CD14-positive monocyte (primary cell): ENCODE measurements at regions not wholly inside any gene's neighbourhood (a gene's known extent, or its start where the extent isn't known, plus 50 kb on each side); places are given as distances from the start of the nearest gene placed in this dataset.

Experiments
- DNase-seq, 3 donors: peaks; one replicate each; pipeline ENCODE4 v3.0.0-alpha.2; 2011 to 2022
- H2AFZ ChIP-seq: 2 replicates; pipeline ENCODE4 v1.6.0; 2012; ENCODE audit warnings: mild to moderate bottlenecking, low read depth, low read length, inconsistent platforms; ENCODE audit not compliant: insufficient read depth, poor library complexity, severe bottlenecking
- H3K27ac ChIP-seq, 2 donors: 1 replicate in 1 of 2; 2 replicates in 1 of 2; pipeline ENCODE4 v1.5.1; 2012 to 2013; ENCODE audit warnings: low read length in 2 of 2, control low read depth in 1 of 2, inconsistent platforms in 1 of 2, low read depth in 1 of 2, mild to moderate bottlenecking in 1 of 2
- H3K27me3 ChIP-seq, 2 donors: one replicate each; pipeline versions ENCODE4 v1.6.0 to v1.6.1; 2011 to 2013; ENCODE audit warnings: low read length in 2 of 2; ENCODE audit not compliant: control insufficient read depth in 2 of 2, insufficient read depth in 2 of 2
- H3K36me3 ChIP-seq, 2 donors: replicated peaks in 1 of 2; 1 replicate in 1 of 2; 2 replicates in 1 of 2; pipeline versions ENCODE4 v1.5.1 to v1.6.1; 2012 to 2013; ENCODE audit warnings: low read length in 2 of 2, control low read depth in 1 of 2, inconsistent platforms in 1 of 2, mild to moderate bottlenecking in 1 of 2; ENCODE audit not compliant: insufficient read depth in 2 of 2, control insufficient read depth in 1 of 2
- H3K4me1 ChIP-seq, 2 donors: 1 replicate in 1 of 2; 2 replicates in 1 of 2; pipeline versions ENCODE4 v1.5.1 to v1.6.1; 2012 to 2013; ENCODE audit warnings: low read length in 2 of 2, control low read depth in 1 of 2, inconsistent platforms in 1 of 2, mild to moderate bottlenecking in 1 of 2, moderate library complexity in 1 of 2; ENCODE audit not compliant: insufficient read depth in 2 of 2, control insufficient read depth in 1 of 2
- H3K4me2 ChIP-seq: replicated peaks from 2 replicates; pipeline ENCODE3; 2012; ENCODE audit warnings: low read length, moderate library complexity, mild to moderate bottlenecking; ENCODE audit not compliant: poor library complexity, severe bottlenecking; ENCODE audit errors: extremely low read depth
- H3K4me3 ChIP-seq, 3 experiments: fragments of 200-600 bp in 1 of 3; sonication (generic) in 1 of 3; replicated peaks in 1 of 3; 1 replicate in 2 of 3; 2 replicates in 1 of 3; pipeline ENCODE4 v1.5.1; 2011 to 2013; ENCODE audit warnings: low read length in 3 of 3, mild to moderate bottlenecking in 3 of 3, control low read depth in 2 of 3, low read depth in 2 of 3, inconsistent platforms in 1 of 3, moderate library complexity in 1 of 3
- H3K79me2 ChIP-seq: 2 replicates; pipeline ENCODE4 v1.6.0; 2012; ENCODE audit warnings: mild to moderate bottlenecking, control low read depth, inconsistent platforms, low read length, moderate library complexity; ENCODE audit not compliant: insufficient read depth
- H3K9ac ChIP-seq: 2 replicates; pipeline ENCODE4 v1.6.0; 2017; ENCODE audit warnings: low read length, mild to moderate bottlenecking; ENCODE audit not compliant: insufficient read depth, poor library complexity, severe bottlenecking
- H3K9me3 ChIP-seq, 2 donors: replicated peaks in 1 of 2; 1 replicate in 1 of 2; 2 replicates in 1 of 2; pipeline versions ENCODE4 v1.5.1 to v1.6.1; 2012 to 2013; ENCODE audit warnings: low read length in 2 of 2, control low read depth in 1 of 2; ENCODE audit not compliant: control insufficient read depth in 1 of 2, insufficient read depth in 1 of 2
- H4K20me1 ChIP-seq: 2 replicates; pipeline ENCODE4 v1.6.0; 2012; ENCODE audit warnings: mild to moderate bottlenecking, low read length, control low read depth, moderate library complexity; ENCODE audit not compliant: insufficient read depth
- H3K27ac Mint-ChIP-seq, 7 donors: one replicate each; pipeline ENCODE4 v1.8.0; 2020; ENCODE audit warnings: mild to moderate bottlenecking in 7 of 7, mixed read lengths in 7 of 7, moderate library complexity in 6 of 7, inconsistent platforms in 2 of 7
- H3K27me3 Mint-ChIP-seq, 3 donors: one replicate each; pipeline ENCODE4 v1.8.0; 2021 to 2022; ENCODE audit warnings: low read depth in 3 of 3, mild to moderate bottlenecking in 3 of 3, mixed read lengths in 3 of 3, moderate library complexity in 3 of 3, inconsistent platforms in 1 of 3
- H3K36me3 Mint-ChIP-seq, 2 donors: one replicate each; pipeline ENCODE4 v1.8.0; 2020; ENCODE audit warnings: mixed read lengths in 2 of 2, inconsistent platforms in 1 of 2, mild to moderate bottlenecking in 1 of 2
- H3K4me1 Mint-ChIP-seq: one replicate; pipeline ENCODE4 v1.8.0; 2020; ENCODE audit warnings: mild to moderate bottlenecking, mixed read lengths
- H3K4me3 Mint-ChIP-seq, 2 donors: one replicate each; pipeline ENCODE4 v1.8.0; 2020; ENCODE audit warnings: mild to moderate bottlenecking in 2 of 2, mixed read lengths in 2 of 2, moderate library complexity in 1 of 2
- H3K9me3 Mint-ChIP-seq, 7 donors: one replicate each; pipeline ENCODE4 v1.8.0; 2020 to 2022; ENCODE audit warnings: mixed read lengths in 7 of 7, mild to moderate bottlenecking in 6 of 7, moderate library complexity in 6 of 7, inconsistent platforms in 2 of 7
- WGBS: methylation state at CpG from one replicate; pipeline ENCODE4 v1.1.5; 2013; ENCODE audit warnings: missing lambda C conversion rate; ENCODE audit not compliant: insufficient coverage; 5-methylcytosine and 5-hydroxymethylcytosine counted together
- intact Hi-C, 2 donors: fragments of 100-400 bp; cut with micrococcal nuclease; formaldehyde crosslinking; loops; one replicate each; pipeline versions ENCODE4 v1.15.0 to v1.15.1; 2023
- TF ChIP-seq, protein P1 (sequence below): fragments of 200-600 bp; IDR thresholded peaks from one replicate; pipeline ENCODE4 v1.8.0; 2022; ENCODE audit warnings: antibody characterized with exemption, mild to moderate bottlenecking

DNA sequence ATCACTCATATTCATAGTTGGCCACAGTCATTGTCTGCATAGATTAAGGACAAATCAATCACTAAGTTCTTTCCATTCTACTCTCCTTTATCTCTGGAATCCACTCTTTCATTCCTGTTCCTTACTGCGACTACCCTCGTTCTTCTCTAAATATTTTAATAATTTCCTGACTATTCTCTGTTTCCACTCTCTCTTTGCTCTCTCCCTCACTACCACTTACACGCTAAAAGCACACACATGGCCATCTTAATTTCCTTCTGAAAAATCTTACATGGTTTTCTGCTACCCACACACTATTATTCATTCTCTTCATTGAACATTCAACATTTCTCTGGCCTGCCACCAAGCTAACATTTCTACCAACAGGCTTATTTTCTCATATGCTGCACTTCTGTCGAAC is 279.6 kb upstream of the PLSCR5 start:
- Histone ChIP-seq H3K36me3 (no peaks in the 10 kb centered on the region), H3K27ac (no peak overlapping the region), H3K4me2 (no peak overlapping the region), H3K79me2 (no peaks in the 10 kb centered on the region), H3K4me3 (no peak overlapping the region), H4K20me1 (no peaks in the 10 kb centered on the region), H3K9ac (no peak overlapping the region), H2AFZ (no peak overlapping the region), H3K27me3 (no peaks in the 10 kb centered on the region), H3K4me1 (no peaks in the 10 kb centered on the region), H3K9me3 (no peaks in the 10 kb centered on the region)
- 91% methylated on average over 3 of the region's 4 CpGs for WGBS
- Mint-ChIP-seq H3K4me3 (no peak overlapping the region), H3K27ac (no peak overlapping the region), H3K27me3 (peaks cover 0 to 1% (median 0%) of the 10 kb centered on the region in 3 donors), H3K4me1 (no peaks in the 10 kb centered on the region), H3K9me3 (peaks cover 0 to 5% (median 1%) of the 10 kb centered on the region in 7 donors), H3K36me3 (no peaks in the 10 kb centered on the region)
- TF ChIP-seq, protein P1, sequence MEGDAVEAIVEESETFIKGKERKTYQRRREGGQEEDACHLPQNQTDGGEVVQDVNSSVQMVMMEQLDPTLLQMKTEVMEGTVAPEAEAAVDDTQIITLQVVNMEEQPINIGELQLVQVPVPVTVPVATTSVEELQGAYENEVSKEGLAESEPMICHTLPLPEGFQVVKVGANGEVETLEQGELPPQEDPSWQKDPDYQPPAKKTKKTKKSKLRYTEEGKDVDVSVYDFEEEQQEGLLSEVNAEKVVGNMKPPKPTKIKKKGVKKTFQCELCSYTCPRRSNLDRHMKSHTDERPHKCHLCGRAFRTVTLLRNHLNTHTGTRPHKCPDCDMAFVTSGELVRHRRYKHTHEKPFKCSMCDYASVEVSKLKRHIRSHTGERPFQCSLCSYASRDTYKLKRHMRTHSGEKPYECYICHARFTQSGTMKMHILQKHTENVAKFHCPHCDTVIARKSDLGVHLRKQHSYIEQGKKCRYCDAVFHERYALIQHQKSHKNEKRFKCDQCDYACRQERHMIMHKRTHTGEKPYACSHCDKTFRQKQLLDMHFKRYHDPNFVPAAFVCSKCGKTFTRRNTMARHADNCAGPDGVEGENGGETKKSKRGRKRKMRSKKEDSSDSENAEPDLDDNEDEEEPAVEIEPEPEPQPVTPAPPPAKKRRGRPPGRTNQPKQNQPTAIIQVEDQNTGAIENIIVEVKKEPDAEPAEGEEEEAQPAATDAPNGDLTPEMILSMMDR: no peak
- intact Hi-C loops: no loop called here
- no peak for DNase-seq

DNA sequence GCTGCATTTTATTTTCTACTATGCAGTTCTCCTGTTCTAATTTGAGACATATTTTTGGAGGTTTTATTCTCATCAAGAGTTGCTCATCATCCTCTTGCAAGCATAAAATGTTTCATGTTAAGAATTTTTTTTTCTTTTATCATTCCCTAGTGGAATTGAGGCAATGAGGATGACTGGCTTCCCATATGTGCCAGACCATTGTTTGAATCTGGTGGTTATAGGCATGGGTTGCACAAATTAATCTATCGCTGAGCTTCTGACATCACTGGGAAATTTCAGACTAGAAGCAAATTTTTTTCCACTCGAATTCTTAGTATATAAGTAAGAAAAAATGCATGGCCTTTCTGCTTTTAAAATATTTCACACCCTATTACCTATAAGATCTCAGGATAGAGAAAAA is 279.1 kb upstream of the PLSCR5 start:
- WGBS: no CpG with 5 or more reads among the region's 2 CpGs
- TF ChIP-seq, protein P1: no peak

More for the DNA sequence above, 279.1 kb upstream of the PLSCR5 start:
- Histone ChIP-seq H3K27ac (no peak overlapping the region), H3K79me2 (no peaks in the 10 kb centered on the region), H3K36me3 (no peaks in the 10 kb centered on the region), H3K4me2 (no peak overlapping the region), H3K4me1 (no peaks in the 10 kb centered on the region), H3K9me3 (no peaks in the 10 kb centered on the region), H3K27me3 (no peaks in the 10 kb centered on the region), H3K9ac (no peak overlapping the region), H3K4me3 (no peak overlapping the region), H2AFZ (no peak overlapping the region), H4K20me1 (no peaks in the 10 kb centered on the region)
- intact Hi-C loops: no loop called here
- H3K27ac Mint-ChIP-seq: no peak overlapping the region
- DNase-seq: no peak
- no peaks in the 10 kb centered on the region for H3K4me1 Mint-ChIP-seq
- no peaks in the 10 kb centered on the region for H3K36me3 Mint-ChIP-seq
- H3K27me3 Mint-ChIP-seq: peaks cover 0 to 1% (median 0%) of the 10 kb centered on the region in 3 donors
- H3K4me3 Mint-ChIP-seq: no peak overlapping the region
- peaks cover 0 to 5% (median 2%) of the 10 kb centered on the region in 7 donors for H3K9me3 Mint-ChIP-seq
